Activated B cell treated with CpG ODN at 0.5 μM for 24 hours (primary cell): ENCODE measurements at regions not wholly inside any gene's neighbourhood (a gene's known extent, or its start where the extent isn't known, plus 50 kb on each side); places are given as distances from the start of the nearest gene placed in this dataset.
A peak's percentile ranks its signal among the peaks of the same experiment; 100 is the strongest.

Experiments
- ATAC-seq: fragments of 200-7000 bp; cut with Tn5 transposase; one replicate; pipeline ENCODE4 v1.10.0; 2021; ENCODE audit warnings: low read depth, mild to moderate bottlenecking, moderate library complexity
- CTCF ChIA-PET: fragments of 350-600 bp; sonication (Branson Sonifier 250); formaldehyde crosslinking; loops from one replicate; lab custom pipeline; 2021; ENCODE audit warnings: antibody characterized with exemption; lab: Charles Lee
- POLR2A ChIA-PET: fragments of 350-600 bp; sonication (Branson Sonifier 250); formaldehyde crosslinking; loops from one replicate; lab custom pipeline; 2021; ENCODE audit warnings: antibody characterized with exemption; lab: Charles Lee
- DNase-seq: peaks from one replicate; pipeline ENCODE4 v3.0.0; 2022
- H3K27ac Mint-ChIP-seq: one replicate; pipeline ENCODE4 v1.8.0; 2020; ENCODE audit warnings: mixed read lengths
- H3K27me3 Mint-ChIP-seq: one replicate; pipeline ENCODE4 v1.8.0; 2021; ENCODE audit warnings: mixed read lengths
- H3K36me3 Mint-ChIP-seq: one replicate; pipeline ENCODE4 v1.8.0; 2021; ENCODE audit warnings: low read depth, mixed read lengths
- H3K4me1 Mint-ChIP-seq: one replicate; pipeline ENCODE4 v1.8.0; 2021; ENCODE audit warnings: mixed read lengths
- H3K4me3 Mint-ChIP-seq: one replicate; pipeline ENCODE4 v1.8.0; 2020; ENCODE audit warnings: mild to moderate bottlenecking, mixed read lengths
- H3K9me3 Mint-ChIP-seq: one replicate; pipeline ENCODE4 v1.8.0; 2020; ENCODE audit warnings: mixed read lengths
- intact Hi-C: fragments of 100-400 bp; cut with micrococcal nuclease; formaldehyde crosslinking; loops from one replicate; pipeline ENCODE4 v1.15.1; 2024
- TF ChIP-seq, protein P1 (sequence below): fragments of 200-600 bp; IDR thresholded peaks from one replicate; pipeline ENCODE4 v1.8.0; 2022; ENCODE audit warnings: antibody characterized with exemption, mild to moderate bottlenecking

DNA sequence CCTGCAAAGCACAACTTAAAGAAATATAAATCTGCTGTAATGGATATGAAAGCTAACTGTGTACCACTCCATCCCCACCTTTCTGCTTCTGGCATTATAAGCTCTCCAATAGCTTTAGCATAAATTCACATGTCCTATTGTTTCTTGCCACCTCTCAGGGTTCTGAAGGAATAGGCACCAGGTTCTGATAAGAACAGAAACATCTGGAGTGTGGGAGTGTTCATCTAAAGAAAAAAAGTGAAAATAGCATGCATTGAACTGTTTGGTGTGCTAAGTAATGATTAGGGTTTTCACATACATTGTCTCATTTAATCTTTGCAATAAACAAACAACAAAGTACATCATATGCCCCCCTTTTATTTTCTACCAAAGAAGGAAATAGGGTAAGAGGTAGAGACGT lies 72.3 kb downstream of the FAM76B start:
- CTCF ChIA-PET, result interaction anchor here (0.6 kb wide), 1 partner anchor 12 kb away, joined by 3 read pairs; no protein-coding TSS in a partner anchor

DNA sequence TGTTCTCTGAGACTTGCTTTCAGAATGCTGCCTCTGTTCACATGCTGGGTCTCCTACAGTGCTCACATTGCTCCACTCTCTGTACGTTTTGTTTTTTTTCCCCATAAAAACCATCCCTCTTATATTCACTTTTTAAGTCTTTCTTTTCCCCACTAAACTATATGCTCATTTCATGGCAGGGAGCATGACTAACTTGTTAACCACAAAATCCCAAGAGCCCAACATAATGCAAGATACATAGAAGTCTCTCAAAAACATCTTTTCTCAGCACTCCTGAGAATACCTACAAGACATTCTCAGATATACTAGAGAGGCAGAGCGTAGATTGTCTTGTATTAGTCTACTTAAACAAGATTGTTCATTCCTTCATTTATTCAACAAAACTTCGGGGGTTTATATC lies 73.3 kb downstream of the FAM76B start:
- ATAC-seq (peak; percentile 40), DNase-seq (no peak)
- H3K4me1 Mint-ChIP-seq, result peaks cover 92% of the 10 kb centered on the region
- intact Hi-C loops, result loop anchor here (1.0 to 5.0 kb wide), 4 partner anchors 19 to 619 kb away; partner anchors contain the start of gene SESN3
- peak overlapping the region; percentile 95 for H3K27ac Mint-ChIP-seq
- H3K27me3 Mint-ChIP-seq, result no peaks in the 10 kb centered on the region
- CTCF ChIA-PET, result interaction anchor here (0.6 to 2.7 kb wide), 13 partner anchors 9 to 701 kb away, joined by 3 to 34 read pairs (median 3); partner anchors contain the start of gene SESN3
- H3K9me3 Mint-ChIP-seq, result no peaks in the 10 kb centered on the region
- H3K36me3 Mint-ChIP-seq, result peaks cover 3% of the 10 kb centered on the region
- POLR2A ChIA-PET, result interaction anchor here (0.6 to 4.2 kb wide), 20 partner anchors 10 to 649 kb away, joined by 3 to 69 read pairs (median 6); partner anchors contain the start of genes CEP57, ENDOD1, FAM76B and SESN3
- peak overlapping the region; percentile 75 for H3K4me3 Mint-ChIP-seq
- TF ChIP-seq, protein P1, sequence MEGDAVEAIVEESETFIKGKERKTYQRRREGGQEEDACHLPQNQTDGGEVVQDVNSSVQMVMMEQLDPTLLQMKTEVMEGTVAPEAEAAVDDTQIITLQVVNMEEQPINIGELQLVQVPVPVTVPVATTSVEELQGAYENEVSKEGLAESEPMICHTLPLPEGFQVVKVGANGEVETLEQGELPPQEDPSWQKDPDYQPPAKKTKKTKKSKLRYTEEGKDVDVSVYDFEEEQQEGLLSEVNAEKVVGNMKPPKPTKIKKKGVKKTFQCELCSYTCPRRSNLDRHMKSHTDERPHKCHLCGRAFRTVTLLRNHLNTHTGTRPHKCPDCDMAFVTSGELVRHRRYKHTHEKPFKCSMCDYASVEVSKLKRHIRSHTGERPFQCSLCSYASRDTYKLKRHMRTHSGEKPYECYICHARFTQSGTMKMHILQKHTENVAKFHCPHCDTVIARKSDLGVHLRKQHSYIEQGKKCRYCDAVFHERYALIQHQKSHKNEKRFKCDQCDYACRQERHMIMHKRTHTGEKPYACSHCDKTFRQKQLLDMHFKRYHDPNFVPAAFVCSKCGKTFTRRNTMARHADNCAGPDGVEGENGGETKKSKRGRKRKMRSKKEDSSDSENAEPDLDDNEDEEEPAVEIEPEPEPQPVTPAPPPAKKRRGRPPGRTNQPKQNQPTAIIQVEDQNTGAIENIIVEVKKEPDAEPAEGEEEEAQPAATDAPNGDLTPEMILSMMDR, result no peak

More for the DNA sequence above, 72.3 kb downstream of the FAM76B start:
- peaks cover 84% of the 10 kb centered on the region for H3K4me1 Mint-ChIP-seq
- H3K27ac Mint-ChIP-seq, result peak overlapping the region; percentile 88
- ATAC-seq (no peak), DNase-seq (no peak)
- intact Hi-C loops, result loop anchor here (2.0 to 5.0 kb wide), 2 partner anchors 17 to 620 kb away; no protein-coding TSS in a partner anchor
- H3K4me3 Mint-ChIP-seq, result peak overlapping the region; percentile 28
- peaks cover 3% of the 10 kb centered on the region for H3K36me3 Mint-ChIP-seq
- no peaks in the 10 kb centered on the region for H3K9me3 Mint-ChIP-seq
- no peaks in the 10 kb centered on the region for H3K27me3 Mint-ChIP-seq
- POLR2A ChIA-PET, result interaction anchor here (0.9 to 4.2 kb wide), 3 partner anchors 73 to 565 kb away, joined by 3 to 69 read pairs (median 22); partner anchors contain the start of genes CEP57, FAM76B and SESN3
- TF ChIP-seq, protein P1, result no peak

DNA sequence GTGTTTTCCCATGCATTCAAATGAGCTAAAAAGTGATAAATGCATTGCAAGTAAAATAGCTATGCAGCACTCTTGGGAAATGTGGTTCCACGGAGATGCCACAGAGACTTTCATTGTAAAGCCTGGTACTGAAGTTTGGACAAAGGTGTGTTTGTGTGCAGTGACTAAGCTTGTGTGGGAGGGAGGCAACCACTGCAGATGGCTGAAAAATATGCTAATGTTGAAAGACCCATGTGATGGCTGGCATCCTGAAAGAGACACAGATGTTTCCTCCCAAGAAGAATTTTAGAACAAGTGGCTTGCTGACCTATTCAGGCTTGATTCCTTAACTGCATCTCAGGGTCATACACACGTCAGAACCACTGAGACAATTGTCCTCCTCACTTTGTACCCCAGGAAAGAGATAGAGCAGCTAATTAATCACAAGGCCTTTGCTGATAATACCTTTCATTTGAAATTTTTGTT lies 73.8 kb downstream of the FAM76B start:
- TF ChIP-seq, protein P1, result no peak
- H3K27ac Mint-ChIP-seq, result peak overlapping the region; percentile 95
- ChIA-PET CTCF (interaction anchor here (0.6 to 2.7 kb wide), 13 partner anchors 8 to 700 kb away, joined by 3 to 34 read pairs (median 3); partner anchors contain the start of gene SESN3), POLR2A (interaction anchor here (0.6 to 4.2 kb wide), 26 partner anchors 10 to 649 kb away, joined by 3 to 69 read pairs (median 4); partner anchors contain the start of genes CEP57, ENDOD1, FAM76B and SESN3)
- DNase-seq, result peak; percentile 39
- peaks cover 92% of the 10 kb centered on the region for H3K4me1 Mint-ChIP-seq
- ATAC-seq, result peak; percentile 78
- no peaks in the 10 kb centered on the region for H3K27me3 Mint-ChIP-seq
- H3K9me3 Mint-ChIP-seq, result no peaks in the 10 kb centered on the region
- H3K4me3 Mint-ChIP-seq, result peak overlapping the region; percentile 75
- peaks cover 3% of the 10 kb centered on the region for H3K36me3 Mint-ChIP-seq
- intact Hi-C loops, result loop anchor here (1.0 to 5.0 kb wide), 8 partner anchors 11 to 619 kb away; partner anchors contain the start of genes CEP57 and SESN3

DNA sequence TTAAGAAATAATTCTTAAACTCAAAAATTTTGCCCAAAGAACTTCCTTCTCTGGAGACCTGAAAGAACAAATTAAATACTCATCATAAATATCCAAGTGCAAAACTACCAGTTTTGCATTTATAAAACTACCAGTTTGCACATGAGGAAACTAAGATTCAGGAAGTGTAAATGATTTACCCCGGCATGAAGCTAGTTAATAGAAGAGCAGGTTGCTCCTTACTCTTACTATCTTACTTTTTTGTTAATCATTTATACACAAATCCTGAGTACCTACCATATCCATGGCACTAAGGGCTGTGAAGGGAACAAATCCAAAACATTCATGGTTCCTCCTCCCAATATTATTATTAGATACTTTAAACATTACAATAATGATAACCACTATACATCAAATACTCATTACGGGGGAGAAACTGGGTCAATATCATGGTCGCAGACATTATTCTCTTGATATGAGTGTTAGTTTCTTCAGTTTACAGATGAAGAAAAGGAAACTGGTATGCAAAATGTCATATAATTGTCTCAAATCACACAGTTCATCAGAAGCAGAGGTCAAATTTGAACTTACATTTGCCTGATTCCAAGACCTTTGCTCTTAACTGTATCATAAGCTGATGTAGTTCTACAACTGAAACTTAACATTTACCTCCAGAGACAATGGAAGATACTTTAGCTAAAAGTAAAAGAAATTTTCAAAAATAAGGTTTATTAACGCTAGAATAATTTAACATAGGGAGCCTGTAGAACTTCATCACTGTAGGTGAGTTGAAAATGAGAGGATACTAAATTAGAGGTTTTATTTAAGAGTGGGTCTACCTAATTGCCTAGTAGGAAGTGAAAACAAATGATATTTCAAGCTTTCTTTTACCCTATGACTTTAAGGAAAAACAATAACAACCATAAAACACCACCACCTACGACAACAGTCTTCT lies 74.5 kb downstream of the FAM76B start:
- POLR2A ChIA-PET, result interaction anchor here (0.6 to 4.2 kb wide), 28 partner anchors 9 to 648 kb away, joined by 3 to 69 read pairs (median 4); partner anchors contain the start of genes CEP57, ENDOD1, FAM76B and SESN3

More for the DNA sequence above, 74.5 kb downstream of the FAM76B start:
- CTCF ChIA-PET, result interaction anchor here (0.6 to 2.7 kb wide), 13 partner anchors 7 to 699 kb away, joined by 3 to 34 read pairs (median 3); partner anchors contain the start of gene SESN3
- H3K27me3 Mint-ChIP-seq, result no peaks in the 10 kb centered on the region
- TF ChIP-seq, protein P1, result no peak
- DNase-seq (no peak), ATAC-seq (no peak)
- intact Hi-C loops, result loop anchor here (1.0 to 5.0 kb wide), 5 partner anchors 10 to 618 kb away; partner anchors contain the start of gene CEP57
- H3K4me1 Mint-ChIP-seq, result peaks cover 93% of the 10 kb centered on the region
- H3K4me3 Mint-ChIP-seq, result peak overlapping the region; percentile 75
- H3K36me3 Mint-ChIP-seq, result peaks cover 3% of the 10 kb centered on the region
- H3K27ac Mint-ChIP-seq, result peak overlapping the region; percentile 95
- H3K9me3 Mint-ChIP-seq, result no peaks in the 10 kb centered on the region
